ENCODE measurements at regions not wholly inside any gene's neighbourhood (a gene's known extent, or its start where the extent isn't known, plus 50 kb on each side); places are given as distances from the start of the nearest gene placed in this dataset.

- no peak overlapping the region for H3K27ac ChIP-seq
- no peaks in the 10 kb centered on the region for H3K4me1 ChIP-seq
- no peaks in the 10 kb centered on the region for H3K36me3 ChIP-seq
- TF ChIP-seq CTCF (IDR thresholded peaks at IDR 0.05) (no peak), POLR2AphosphoS5 (IDR thresholded peaks at IDR 0.05) (no peak), POLR2A (IDR thresholded peaks at IDR 0.05) (no peak), EP300 (IDR thresholded peaks at IDR 0.05) (no peak)
- no peaks in the 10 kb centered on the region for H3K9me3 ChIP-seq
- DNase-seq (ENCODE audit: low spot score in 2 of 2), result no peak
- no peak overlapping the region for H3K4me3 ChIP-seq
- no peaks in the 10 kb centered on the region for H3K27me3 ChIP-seq
These were observed 190.2 kb upstream of the AGA start for GRCh38 chr4:177632481-177632880.

- no peak for TF ChIP-seq EP300 (IDR thresholded peaks at IDR 0.05)
- no peak for TF ChIP-seq POLR2AphosphoS5 (IDR thresholded peaks at IDR 0.05)
- no peak for TF ChIP-seq CTCF (IDR thresholded peaks at IDR 0.05)
- TF ChIP-seq POLR2A (IDR thresholded peaks at IDR 0.05), result no peak
These were observed 196.6 kb upstream of the AGA start for GRCh38 chr4:177638871-177639270.

GRCh38 chr4:177640864-177641263 lies 198.6 kb upstream of the AGA start:
- TF ChIP-seq POLR2A (IDR thresholded peaks at IDR 0.05) (no peak), EP300 (IDR thresholded peaks at IDR 0.05) (no peak), POLR2AphosphoS5 (IDR thresholded peaks at IDR 0.05) (no peak), CTCF (IDR thresholded peaks at IDR 0.05) (no peak)
- H3K27me3 ChIP-seq, result no peaks in the 10 kb centered on the region
- H3K4me3 ChIP-seq, result no peak overlapping the region
- H3K36me3 ChIP-seq, result no peaks in the 10 kb centered on the region
- 72% methylated on average over 4 of the region's 4 CpGs for WGBS
- H3K27ac ChIP-seq, result no peak overlapping the region
- no peaks in the 10 kb centered on the region for H3K4me1 ChIP-seq
- no peaks in the 10 kb centered on the region for H3K9me3 ChIP-seq
- DNase-seq (ENCODE audit: low spot score in 2 of 2), result no peak

More at GRCh38 chr4:177638871-177639270, 196.6 kb upstream of the AGA start:
- H3K4me3 ChIP-seq, result no peak overlapping the region
- no peaks in the 10 kb centered on the region for H3K4me1 ChIP-seq
- DNase-seq (ENCODE audit: low spot score in 2 of 2), result no peak
- no peaks in the 10 kb centered on the region for H3K9me3 ChIP-seq
- no peaks in the 10 kb centered on the region for H3K27me3 ChIP-seq
- 41% methylated on average over 2 of the region's 2 CpGs for WGBS
- H3K27ac ChIP-seq, result no peak overlapping the region
- H3K36me3 ChIP-seq, result no peaks in the 10 kb centered on the region

GRCh38 chr4:177660223-177660622 lies 218.0 kb upstream of the AGA start:
- 43% methylated on average over 1 of the region's 1 CpG for WGBS
- Histone ChIP-seq H3K9me3 (peaks cover 9% of the 10 kb centered on the region), H3K36me3 (no peaks in the 10 kb centered on the region), H3K4me3 (no peak overlapping the region), H3K4me1 (no peaks in the 10 kb centered on the region), H3K27me3 (no peaks in the 10 kb centered on the region), H3K27ac (no peak overlapping the region)
- no peak for DNase-seq (ENCODE audit: low spot score in 2 of 2)
- TF ChIP-seq POLR2AphosphoS5 (IDR thresholded peaks at IDR 0.05) (no peak), EP300 (IDR thresholded peaks at IDR 0.05) (no peak), CTCF (IDR thresholded peaks at IDR 0.05) (no peak), POLR2A (IDR thresholded peaks at IDR 0.05) (no peak)

- Histone ChIP-seq H3K27ac (no peak overlapping the region), H3K4me1 (no peaks in the 10 kb centered on the region), H3K36me3 (no peaks in the 10 kb centered on the region), H3K9me3 (peaks cover 1% of the 10 kb centered on the region), H3K27me3 (no peaks in the 10 kb centered on the region), H3K4me3 (no peak overlapping the region)
- DNase-seq (ENCODE audit: low spot score in 2 of 2), result no peak
- WGBS, result 58% methylated on average over 5 of the region's 5 CpGs
- TF ChIP-seq POLR2AphosphoS5 (IDR thresholded peaks at IDR 0.05) (no peak), CTCF (IDR thresholded peaks at IDR 0.05) (no peak), POLR2A (IDR thresholded peaks at IDR 0.05) (no peak), EP300 (IDR thresholded peaks at IDR 0.05) (no peak)
These were observed 225.4 kb upstream of the AGA start for GRCh38 chr4:177667687-177668086.
